ENCODE measurements at regions not wholly inside any gene's neighbourhood (a gene's known extent, or its start where the extent isn't known, plus 50 kb on each side); places are given as distances from the start of the nearest gene placed in this dataset.

DNA sequence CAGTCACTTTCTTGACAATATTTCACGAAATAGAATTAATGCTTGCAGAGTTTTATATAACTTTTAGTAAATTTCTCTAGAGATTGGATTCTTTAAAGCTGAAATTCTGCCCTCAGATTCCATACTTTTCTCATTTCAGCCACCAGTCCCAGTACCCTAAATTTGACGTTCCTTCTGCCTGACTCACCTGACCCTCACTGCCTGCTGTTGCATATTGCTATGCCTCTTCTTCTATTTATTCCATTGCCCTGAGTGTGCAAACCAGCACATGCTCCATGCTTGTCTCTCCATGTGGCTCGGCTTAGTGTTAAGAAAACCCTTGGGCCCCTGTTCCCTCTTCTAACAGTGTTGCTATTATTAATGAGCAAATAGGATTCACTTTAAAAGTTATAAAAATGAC, 533.3 kb downstream of the LRFN5 start:
- no peak overlapping the region for H3K27ac ChIP-seq
- no peak for DNase-seq
- no peak overlapping the region for H3K4me3 ChIP-seq (ENCODE audit: low read depth, low read length)
- no peaks in the 10 kb centered on the region for H3K36me3 ChIP-seq (replicated peaks)
- H3K27me3 ChIP-seq (replicated peaks): no peaks in the 10 kb centered on the region
- in situ Hi-C loops (cut with HindIII; ENCODE audit: low pct_ligation_motif_present, low sequenced_read_pairs): no loop called here
- TF ChIP-seq, protein P1, sequence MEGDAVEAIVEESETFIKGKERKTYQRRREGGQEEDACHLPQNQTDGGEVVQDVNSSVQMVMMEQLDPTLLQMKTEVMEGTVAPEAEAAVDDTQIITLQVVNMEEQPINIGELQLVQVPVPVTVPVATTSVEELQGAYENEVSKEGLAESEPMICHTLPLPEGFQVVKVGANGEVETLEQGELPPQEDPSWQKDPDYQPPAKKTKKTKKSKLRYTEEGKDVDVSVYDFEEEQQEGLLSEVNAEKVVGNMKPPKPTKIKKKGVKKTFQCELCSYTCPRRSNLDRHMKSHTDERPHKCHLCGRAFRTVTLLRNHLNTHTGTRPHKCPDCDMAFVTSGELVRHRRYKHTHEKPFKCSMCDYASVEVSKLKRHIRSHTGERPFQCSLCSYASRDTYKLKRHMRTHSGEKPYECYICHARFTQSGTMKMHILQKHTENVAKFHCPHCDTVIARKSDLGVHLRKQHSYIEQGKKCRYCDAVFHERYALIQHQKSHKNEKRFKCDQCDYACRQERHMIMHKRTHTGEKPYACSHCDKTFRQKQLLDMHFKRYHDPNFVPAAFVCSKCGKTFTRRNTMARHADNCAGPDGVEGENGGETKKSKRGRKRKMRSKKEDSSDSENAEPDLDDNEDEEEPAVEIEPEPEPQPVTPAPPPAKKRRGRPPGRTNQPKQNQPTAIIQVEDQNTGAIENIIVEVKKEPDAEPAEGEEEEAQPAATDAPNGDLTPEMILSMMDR (IDR thresholded peaks at IDR 0.05; ENCODE audit: low read depth, low read length, missing control alignments): no peak

DNA sequence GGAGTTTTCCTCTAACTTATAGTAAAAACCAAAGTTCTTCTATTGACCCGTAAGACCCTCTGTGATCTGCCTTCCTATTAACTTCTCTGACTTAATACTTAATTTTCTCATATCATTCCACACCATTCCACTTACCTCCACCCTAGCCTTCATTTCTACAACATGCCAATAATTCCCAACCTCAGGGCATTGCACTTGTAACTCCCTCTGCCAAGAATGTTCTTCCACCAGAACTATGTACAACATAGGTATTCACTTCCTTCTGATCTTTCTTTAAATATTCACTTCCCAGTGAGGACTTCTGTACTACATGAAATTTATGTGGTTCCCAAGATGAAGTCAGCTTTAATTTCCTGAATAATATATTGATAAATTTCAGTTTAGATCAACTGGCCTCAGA, 531.7 kb downstream of the LRFN5 start:
- in situ Hi-C loops (cut with HindIII; ENCODE audit: low pct_ligation_motif_present, low sequenced_read_pairs): no loop called here
- Histone ChIP-seq H3K36me3 (replicated peaks) (no peaks in the 10 kb centered on the region), H3K27ac (no peak overlapping the region), H3K4me3 (ENCODE audit: low read depth, low read length) (no peak overlapping the region), H3K27me3 (replicated peaks) (no peaks in the 10 kb centered on the region)
- DNase-seq: no peak
- TF ChIP-seq, protein P1 (IDR thresholded peaks at IDR 0.05; ENCODE audit: low read depth, low read length, missing control alignments): no peak

DNA sequence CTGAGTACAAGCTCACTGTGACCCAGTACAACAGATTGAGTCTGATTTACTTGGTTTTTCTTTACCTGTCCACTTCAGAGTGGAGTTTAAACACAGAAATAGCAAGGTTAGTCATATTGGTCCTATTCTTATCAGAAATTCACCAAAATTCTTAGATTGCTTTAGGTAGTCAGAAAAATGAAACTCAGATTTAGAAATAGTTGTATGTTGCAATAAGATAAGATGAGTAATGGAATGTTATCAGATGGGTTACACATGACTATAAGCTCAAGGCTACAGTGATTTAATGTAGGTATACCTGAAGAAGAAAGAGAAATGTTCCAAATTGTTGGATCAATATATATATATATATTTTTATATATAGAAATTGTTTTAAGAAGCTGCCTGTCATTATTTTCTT, 524.1 kb downstream of the LRFN5 start:
- no peaks in the 10 kb centered on the region for H3K27me3 ChIP-seq (replicated peaks)
- in situ Hi-C loops (cut with HindIII; ENCODE audit: low pct_ligation_motif_present, low sequenced_read_pairs): no loop called here

GRCh38 chr14:42123526-42123925, 516.9 kb downstream of the LRFN5 start:
- H3K27me3 ChIP-seq (replicated peaks): no peaks in the 10 kb centered on the region
- no peak overlapping the region for H3K4me3 ChIP-seq (ENCODE audit: low read depth, low read length)
- no peak overlapping the region for H3K27ac ChIP-seq
- TF ChIP-seq, protein P1 (IDR thresholded peaks at IDR 0.05; ENCODE audit: low read depth, low read length, missing control alignments): no peak
- no peak for DNase-seq
- in situ Hi-C loops (cut with HindIII; ENCODE audit: low pct_ligation_motif_present, low sequenced_read_pairs): no loop called here
- H3K36me3 ChIP-seq (replicated peaks): no peaks in the 10 kb centered on the region

More for the DNA sequence above, 524.1 kb downstream of the LRFN5 start:
- H3K27ac ChIP-seq: no peak overlapping the region
- TF ChIP-seq, protein P1 (IDR thresholded peaks at IDR 0.05; ENCODE audit: low read depth, low read length, missing control alignments): no peak
- DNase-seq: no peak
- no peak overlapping the region for H3K4me3 ChIP-seq (ENCODE audit: low read depth, low read length)
- H3K36me3 ChIP-seq (replicated peaks): no peaks in the 10 kb centered on the region

DNA sequence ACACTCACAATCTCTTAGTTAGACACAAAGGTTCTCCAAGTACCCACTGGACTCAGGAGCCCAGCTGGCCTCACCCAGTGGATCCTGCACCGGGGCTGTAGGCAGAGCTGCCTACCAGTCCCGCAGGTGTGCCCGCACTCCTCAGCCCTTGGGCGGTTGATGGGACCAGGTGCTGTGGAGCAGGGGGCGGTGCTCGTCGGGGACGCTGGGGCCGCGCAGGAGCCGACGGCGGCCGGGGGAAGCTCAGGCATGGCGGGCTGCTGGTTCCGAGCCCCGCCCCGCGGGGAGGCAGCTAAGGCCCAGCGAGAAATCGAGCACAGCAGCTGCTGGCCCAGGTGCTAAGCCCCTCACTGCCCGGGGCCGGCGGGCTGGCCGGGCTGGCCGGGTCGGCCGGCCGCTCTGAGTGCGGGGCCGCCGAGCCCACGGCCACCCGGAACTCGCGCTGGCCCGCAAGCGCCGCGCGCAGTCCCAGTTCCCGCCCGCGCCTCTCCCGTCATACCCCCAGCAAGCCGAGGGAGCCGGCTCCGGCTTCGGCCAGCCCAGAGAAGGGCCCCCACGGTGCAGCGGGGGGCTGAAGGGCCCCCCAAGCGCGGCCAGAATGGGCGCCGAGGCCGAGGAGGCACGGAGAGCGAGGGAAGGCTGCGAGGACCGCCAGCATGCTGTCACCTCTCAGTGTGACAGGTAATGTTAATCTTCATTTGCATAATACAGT, 506.8 kb downstream of the LRFN5 start:
- H3K36me3 ChIP-seq (replicated peaks): no peaks in the 10 kb centered on the region
- H3K4me3 ChIP-seq (ENCODE audit: low read depth, low read length): no peak overlapping the region
- H3K27me3 ChIP-seq (replicated peaks): no peaks in the 10 kb centered on the region
- no peak overlapping the region for H3K27ac ChIP-seq
- in situ Hi-C loops (cut with HindIII; ENCODE audit: low pct_ligation_motif_present, low sequenced_read_pairs): no loop called here
- no peak for DNase-seq
- TF ChIP-seq, protein P1 (IDR thresholded peaks at IDR 0.05; ENCODE audit: low read depth, low read length, missing control alignments): no peak

DNA sequence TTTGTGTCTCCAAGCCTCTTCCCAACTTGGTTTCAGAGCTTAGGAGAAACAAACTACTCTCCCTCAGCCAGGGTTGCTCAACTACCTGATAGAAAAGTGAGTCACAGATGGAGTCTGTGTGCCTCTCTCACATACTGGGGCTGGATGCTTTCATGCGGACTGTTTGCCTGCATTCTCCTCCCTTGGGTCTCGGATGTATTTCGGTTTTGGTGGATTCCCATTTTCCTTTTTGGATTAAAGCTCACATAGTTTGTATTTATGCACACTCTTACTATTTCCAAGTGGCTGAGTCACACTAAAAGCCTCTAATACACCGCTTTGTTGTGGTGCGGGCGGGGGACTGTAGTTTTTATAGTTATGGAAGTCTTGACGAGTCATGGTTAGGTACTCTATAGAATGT, 505.4 kb downstream of the LRFN5 start:
- TF ChIP-seq, protein P1 (IDR thresholded peaks at IDR 0.05; ENCODE audit: low read depth, low read length, missing control alignments): no peak
- in situ Hi-C loops (cut with HindIII; ENCODE audit: low pct_ligation_motif_present, low sequenced_read_pairs): no loop called here
- Histone ChIP-seq H3K4me3 (ENCODE audit: low read depth, low read length) (no peak overlapping the region), H3K36me3 (replicated peaks) (no peaks in the 10 kb centered on the region), H3K27ac (no peak overlapping the region), H3K27me3 (replicated peaks) (no peaks in the 10 kb centered on the region)
- no peak for DNase-seq
